ENCODE measurements at regions not wholly inside any gene's neighbourhood (a gene's known extent, or its start where the extent isn't known, plus 50 kb on each side); places are given as distances from the start of the nearest gene placed in this dataset.

- TF ChIP-seq, protein P1, sequence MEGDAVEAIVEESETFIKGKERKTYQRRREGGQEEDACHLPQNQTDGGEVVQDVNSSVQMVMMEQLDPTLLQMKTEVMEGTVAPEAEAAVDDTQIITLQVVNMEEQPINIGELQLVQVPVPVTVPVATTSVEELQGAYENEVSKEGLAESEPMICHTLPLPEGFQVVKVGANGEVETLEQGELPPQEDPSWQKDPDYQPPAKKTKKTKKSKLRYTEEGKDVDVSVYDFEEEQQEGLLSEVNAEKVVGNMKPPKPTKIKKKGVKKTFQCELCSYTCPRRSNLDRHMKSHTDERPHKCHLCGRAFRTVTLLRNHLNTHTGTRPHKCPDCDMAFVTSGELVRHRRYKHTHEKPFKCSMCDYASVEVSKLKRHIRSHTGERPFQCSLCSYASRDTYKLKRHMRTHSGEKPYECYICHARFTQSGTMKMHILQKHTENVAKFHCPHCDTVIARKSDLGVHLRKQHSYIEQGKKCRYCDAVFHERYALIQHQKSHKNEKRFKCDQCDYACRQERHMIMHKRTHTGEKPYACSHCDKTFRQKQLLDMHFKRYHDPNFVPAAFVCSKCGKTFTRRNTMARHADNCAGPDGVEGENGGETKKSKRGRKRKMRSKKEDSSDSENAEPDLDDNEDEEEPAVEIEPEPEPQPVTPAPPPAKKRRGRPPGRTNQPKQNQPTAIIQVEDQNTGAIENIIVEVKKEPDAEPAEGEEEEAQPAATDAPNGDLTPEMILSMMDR (IDR thresholded peaks at IDR 0.05; ENCODE audit: insufficient read depth, low read depth, low read length) = no peak
- TF ChIP-seq EZH2 (IDR thresholded peaks at IDR 0.05; ENCODE audit: insufficient read depth, low read length) = no peak
These were observed 1643.5 kb downstream of the TP53TG3F start for GRCh38 chr16:35102780-35103403.

All from astrocyte (in vitro differentiated cells and primary cell).